GDM1 (cell line): ENCODE measurements at regions not wholly inside any gene's neighbourhood (a gene's known extent, or its start where the extent isn't known, plus 50 kb on each side); places are given as distances from the start of the nearest gene placed in this dataset.

Source experiments
- DNase-seq: peaks from one replicate; lab custom pipeline; 2025; lab: John Stamatoyannopoulos, UW

GRCh38 chr2:104045071-104045470, 808.8 kb upstream of the POU3F3 start:
- DNase-seq: no peak

GRCh38 chr2:104046466-104046865, 807.4 kb upstream of the POU3F3 start:
- no peak for DNase-seq

GRCh38 chr2:104047516-104047915, 806.4 kb upstream of the POU3F3 start:
- no peak for DNase-seq

- DNase-seq: no peak
Measured at GRCh38 chr2:104049438-104049837, 804.5 kb upstream of the POU3F3 start.

- DNase-seq: no peak
Measured at GRCh38 chr2:104049981-104050380, 803.9 kb upstream of the POU3F3 start.

GRCh38 chr2:104050656-104051242, 803.2 kb upstream of the POU3F3 start:
- no peak for DNase-seq

- no peak for DNase-seq
Measured at GRCh38 chr2:104051766-104052165, 802.1 kb upstream of the POU3F3 start.

- DNase-seq: no peak
Measured at GRCh38 chr2:104052356-104052755, 801.6 kb upstream of the POU3F3 start.

- DNase-seq: no peak
Measured at GRCh38 chr2:104056451-104056850, 797.5 kb upstream of the POU3F3 start.

GRCh38 chr2:104068665-104069064, 785.2 kb upstream of the POU3F3 start:
- no peak for DNase-seq

GRCh38 chr2:104077573-104077972, 776.3 kb upstream of the POU3F3 start:
- DNase-seq: no peak

- no peak for DNase-seq
Measured at GRCh38 chr2:104078431-104079157, 775.3 kb upstream of the POU3F3 start.

GRCh38 chr2:104088745-104089144, 765.2 kb upstream of the POU3F3 start:
- DNase-seq: no peak

- no peak for DNase-seq
Measured at GRCh38 chr2:104090407-104090806, 763.5 kb upstream of the POU3F3 start.

- DNase-seq: no peak
Measured at GRCh38 chr2:104091894-104092293, 762.0 kb upstream of the POU3F3 start.

- no peak for DNase-seq
Measured at GRCh38 chr2:104092886-104093285, 761.0 kb upstream of the POU3F3 start.

- DNase-seq: no peak
Measured at GRCh38 chr2:104102615-104103014, 751.3 kb upstream of the POU3F3 start.

GRCh38 chr2:104109356-104109755, 744.6 kb upstream of the POU3F3 start:
- no peak for DNase-seq

- no peak for DNase-seq
Measured at GRCh38 chr2:104118889-104119288, 735.0 kb upstream of the POU3F3 start.

GRCh38 chr2:104120171-104120570, 733.7 kb upstream of the POU3F3 start:
- DNase-seq: no peak

- no peak for DNase-seq
Measured at GRCh38 chr2:104125096-104125495, 728.8 kb upstream of the POU3F3 start.

GRCh38 chr2:104127049-104127770, 726.7 kb upstream of the POU3F3 start:
- DNase-seq: no peak

GRCh38 chr2:104140361-104140760, 713.6 kb upstream of the POU3F3 start:
- DNase-seq: no peak
